RWPE2 (cell line): ENCODE measurements at regions not wholly inside any gene's neighbourhood (a gene's known extent, or its start where the extent isn't known, plus 50 kb on each side); places are given as distances from the start of the nearest gene placed in this dataset.

Experiments used
- ATAC-seq: fragments of 200-7000 bp; cut with Tn5 transposase; 3 replicates; pipeline ENCODE4 v1.9.1; 2021; ENCODE audit warnings: low read depth
- DNase-seq: peaks from one replicate; pipeline ENCODE4 v3.0.0-alpha.2; 2020; ENCODE audit warnings: low spot score
- H3K27ac ChIP-seq: fragments of 450-650 bp; 2 replicates; pipeline ENCODE4 v1.5.1; 2017; ENCODE audit warnings: mild to moderate bottlenecking; ENCODE audit not compliant: poor library complexity, severe bottlenecking
- H3K27me3 ChIP-seq: fragments of 250-450 bp; sonication (Bioruptor Pico); 2 replicates; pipeline ENCODE4 v1.5.1; 2021; ENCODE audit warnings: mild to moderate bottlenecking, moderate library complexity; ENCODE audit not compliant: insufficient read depth, poor library complexity, severe bottlenecking
- H3K36me3 ChIP-seq: fragments of 250-450 bp; sonication (Bioruptor Pico); 2 replicates; pipeline ENCODE4 v1.5.1; 2020; ENCODE audit warnings: low read depth, mild to moderate bottlenecking, moderate library complexity
- H3K4me1 ChIP-seq: fragments of 250-450 bp; sonication (Bioruptor Pico); 2 replicates; pipeline ENCODE4 v1.5.1; 2021; ENCODE audit warnings: mild to moderate bottlenecking, moderate library complexity; ENCODE audit not compliant: insufficient read depth, poor library complexity, severe bottlenecking
- H3K4me3 ChIP-seq: fragments of 250-450 bp; sonication (Bioruptor Pico); 2 replicates; pipeline ENCODE4 v1.5.1; 2021; ENCODE audit warnings: mild to moderate bottlenecking, moderate library complexity; ENCODE audit not compliant: severe bottlenecking
- H3K9me3 ChIP-seq: fragments of 250-450 bp; sonication (Bioruptor Pico); 2 replicates; pipeline ENCODE4 v1.5.1; 2021; ENCODE audit warnings: mild to moderate bottlenecking, moderate library complexity; ENCODE audit not compliant: severe bottlenecking
- CTCF ChIP-seq: fragments of 450-650 bp; IDR thresholded peaks from one replicate; pipeline ENCODE4 v1.5.1; 2017; ENCODE audit warnings: mild to moderate bottlenecking, moderate library complexity; ENCODE audit not compliant: poor library complexity, severe bottlenecking

- Histone ChIP-seq H3K27me3 (no peaks in the 10 kb centered on the region), H3K4me1 (no peaks in the 10 kb centered on the region), H3K36me3 (no peaks in the 10 kb centered on the region), H3K4me3 (no peak overlapping the region), H3K27ac (no peak overlapping the region), H3K9me3 (no peaks in the 10 kb centered on the region)
- ATAC-seq (no peak), DNase-seq (no peak)
- no peak for TF ChIP-seq CTCF
Measured at GRCh38 chr2:219998107-219998506, 370.7 kb downstream of the SLC4A3 start.

GRCh38 chr2:219998714-219999227 lies 371.3 kb downstream of the SLC4A3 start:
- H3K36me3 ChIP-seq = no peaks in the 10 kb centered on the region
- ATAC-seq (no peak), DNase-seq (no peak)
- no peaks in the 10 kb centered on the region for H3K27me3 ChIP-seq
- peak; percentile 23 for TF ChIP-seq CTCF
- no peaks in the 10 kb centered on the region for H3K4me1 ChIP-seq
- H3K4me3 ChIP-seq = no peak overlapping the region
- H3K9me3 ChIP-seq = no peaks in the 10 kb centered on the region
- H3K27ac ChIP-seq = no peak overlapping the region

- no peaks in the 10 kb centered on the region for H3K9me3 ChIP-seq
- no peak overlapping the region for H3K4me3 ChIP-seq
- ATAC-seq (no peak), DNase-seq (no peak)
- H3K4me1 ChIP-seq = no peaks in the 10 kb centered on the region
- H3K27me3 ChIP-seq = no peaks in the 10 kb centered on the region
- TF ChIP-seq CTCF = no peak
- H3K36me3 ChIP-seq = no peaks in the 10 kb centered on the region
- H3K27ac ChIP-seq = no peak overlapping the region
Measured at GRCh38 chr2:220000080-220000479, 372.6 kb downstream of the SLC4A3 start.

GRCh38 chr2:220000586-220000985 lies 373.2 kb downstream of the SLC4A3 start:
- ATAC-seq (no peak), DNase-seq (no peak)
- no peaks in the 10 kb centered on the region for H3K36me3 ChIP-seq
- no peaks in the 10 kb centered on the region for H3K9me3 ChIP-seq
- H3K27me3 ChIP-seq = no peaks in the 10 kb centered on the region
- no peak overlapping the region for H3K4me3 ChIP-seq
- no peak for TF ChIP-seq CTCF
- no peak overlapping the region for H3K27ac ChIP-seq
- no peaks in the 10 kb centered on the region for H3K4me1 ChIP-seq

GRCh38 chr2:220001751-220002150 lies 374.3 kb downstream of the SLC4A3 start:
- Histone ChIP-seq H3K9me3 (no peaks in the 10 kb centered on the region), H3K36me3 (no peaks in the 10 kb centered on the region), H3K4me3 (no peak overlapping the region), H3K27me3 (no peaks in the 10 kb centered on the region), H3K27ac (no peak overlapping the region), H3K4me1 (no peaks in the 10 kb centered on the region)
- 0 out of 3 replicates have a peak, but pooled peaks have one; percentile 23 for ATAC-seq
- no peak for TF ChIP-seq CTCF
- DNase-seq = no peak
